ENCODE measurements at regions not wholly inside any gene's neighbourhood (a gene's known extent, or its start where the extent isn't known, plus 50 kb on each side); places are given as distances from the start of the nearest gene placed in this dataset.

- no peaks in the 10 kb centered on the region for H3K4me1 ChIP-seq (ENCODE audit: control insufficient read depth, insufficient read depth, low read length)
- no peak overlapping the region for H3K9ac ChIP-seq (ENCODE audit: low read depth, low read length)
- no peak overlapping the region for H3K4me3 ChIP-seq (ENCODE audit: low read depth, low read length)
- H3K36me3 ChIP-seq (ENCODE audit: control insufficient read depth, insufficient read depth, low read length), result no peaks in the 10 kb centered on the region
- no peaks in the 10 kb centered on the region for H3K27me3 ChIP-seq (ENCODE audit: control insufficient read depth, insufficient read depth, low read length)
- H3K9me3 ChIP-seq (ENCODE audit: control insufficient read depth, insufficient read depth, low read length), result no peaks in the 10 kb centered on the region
These were observed 240.4 kb downstream of the ASCL1 start for GRCh38 chr12:103197725-103198388.

- Histone ChIP-seq H3K27me3 (ENCODE audit: control insufficient read depth, insufficient read depth, low read length) (no peaks in the 10 kb centered on the region), H3K4me1 (ENCODE audit: control insufficient read depth, insufficient read depth, low read length) (no peaks in the 10 kb centered on the region), H3K4me3 (ENCODE audit: low read depth, low read length) (no peak overlapping the region), H3K9me3 (ENCODE audit: control insufficient read depth, insufficient read depth, low read length) (no peaks in the 10 kb centered on the region), H3K36me3 (ENCODE audit: control insufficient read depth, insufficient read depth, low read length) (no peaks in the 10 kb centered on the region), H3K9ac (ENCODE audit: low read depth, low read length) (no peak overlapping the region)
These were observed 241.0 kb downstream of the ASCL1 start for GRCh38 chr12:103198499-103198898.

- Histone ChIP-seq H3K4me1 (ENCODE audit: control insufficient read depth, insufficient read depth, low read length) (no peaks in the 10 kb centered on the region), H3K9me3 (ENCODE audit: control insufficient read depth, insufficient read depth, low read length) (no peaks in the 10 kb centered on the region), H3K36me3 (ENCODE audit: control insufficient read depth, insufficient read depth, low read length) (no peaks in the 10 kb centered on the region), H3K4me3 (ENCODE audit: low read depth, low read length) (no peak overlapping the region), H3K27me3 (ENCODE audit: control insufficient read depth, insufficient read depth, low read length) (no peaks in the 10 kb centered on the region), H3K9ac (ENCODE audit: low read depth, low read length) (no peak overlapping the region)
These were observed 248.4 kb downstream of the ASCL1 start for GRCh38 chr12:103205906-103206305.

- H3K27me3 ChIP-seq (ENCODE audit: control insufficient read depth, insufficient read depth, low read length), result no peaks in the 10 kb centered on the region
- no peak overlapping the region for H3K4me3 ChIP-seq (ENCODE audit: low read depth, low read length)
- H3K9me3 ChIP-seq (ENCODE audit: control insufficient read depth, insufficient read depth, low read length), result no peaks in the 10 kb centered on the region
- no peaks in the 10 kb centered on the region for H3K4me1 ChIP-seq (ENCODE audit: control insufficient read depth, insufficient read depth, low read length)
- H3K9ac ChIP-seq (ENCODE audit: low read depth, low read length), result no peak overlapping the region
- no peaks in the 10 kb centered on the region for H3K36me3 ChIP-seq (ENCODE audit: control insufficient read depth, insufficient read depth, low read length)
These were observed 250.5 kb downstream of the ASCL1 start for GRCh38 chr12:103207936-103208335.

- no peak overlapping the region for H3K9ac ChIP-seq (ENCODE audit: low read depth, low read length)
- no peaks in the 10 kb centered on the region for H3K9me3 ChIP-seq (ENCODE audit: control insufficient read depth, insufficient read depth, low read length)
- H3K36me3 ChIP-seq (ENCODE audit: control insufficient read depth, insufficient read depth, low read length), result no peaks in the 10 kb centered on the region
- H3K4me1 ChIP-seq (ENCODE audit: control insufficient read depth, insufficient read depth, low read length), result no peaks in the 10 kb centered on the region
- no peaks in the 10 kb centered on the region for H3K27me3 ChIP-seq (ENCODE audit: control insufficient read depth, insufficient read depth, low read length)
- H3K4me3 ChIP-seq (ENCODE audit: low read depth, low read length), result no peak overlapping the region
These were observed 254.6 kb downstream of the C12orf42 start for GRCh38 chr12:103241184-103241583.

- H3K9ac ChIP-seq (ENCODE audit: low read depth, low read length), result no peak overlapping the region
- H3K9me3 ChIP-seq (ENCODE audit: control insufficient read depth, insufficient read depth, low read length), result no peaks in the 10 kb centered on the region
- H3K36me3 ChIP-seq (ENCODE audit: control insufficient read depth, insufficient read depth, low read length), result no peaks in the 10 kb centered on the region
- H3K27me3 ChIP-seq (ENCODE audit: control insufficient read depth, insufficient read depth, low read length), result no peaks in the 10 kb centered on the region
- no peaks in the 10 kb centered on the region for H3K4me1 ChIP-seq (ENCODE audit: control insufficient read depth, insufficient read depth, low read length)
- no peak overlapping the region for H3K4me3 ChIP-seq (ENCODE audit: low read depth, low read length)
These were observed 251.2 kb downstream of the C12orf42 start for GRCh38 chr12:103244596-103244995.

- Histone ChIP-seq H3K27me3 (ENCODE audit: control insufficient read depth, insufficient read depth, low read length) (no peaks in the 10 kb centered on the region), H3K9ac (ENCODE audit: low read depth, low read length) (no peak overlapping the region), H3K4me3 (ENCODE audit: low read depth, low read length) (no peak overlapping the region), H3K4me1 (ENCODE audit: control insufficient read depth, insufficient read depth, low read length) (no peaks in the 10 kb centered on the region), H3K9me3 (ENCODE audit: control insufficient read depth, insufficient read depth, low read length) (no peaks in the 10 kb centered on the region), H3K36me3 (ENCODE audit: control insufficient read depth, insufficient read depth, low read length) (no peaks in the 10 kb centered on the region)
These were observed 248.2 kb downstream of the C12orf42 start for GRCh38 chr12:103247531-103247930.

- Histone ChIP-seq H3K4me3 (ENCODE audit: low read depth, low read length) (no peak overlapping the region), H3K9ac (ENCODE audit: low read depth, low read length) (no peak overlapping the region), H3K9me3 (ENCODE audit: control insufficient read depth, insufficient read depth, low read length) (no peaks in the 10 kb centered on the region), H3K36me3 (ENCODE audit: control insufficient read depth, insufficient read depth, low read length) (no peaks in the 10 kb centered on the region), H3K27me3 (ENCODE audit: control insufficient read depth, insufficient read depth, low read length) (no peaks in the 10 kb centered on the region), H3K4me1 (ENCODE audit: control insufficient read depth, insufficient read depth, low read length) (no peaks in the 10 kb centered on the region)
These were observed 246.2 kb downstream of the C12orf42 start for GRCh38 chr12:103249607-103250006.

- H3K9ac ChIP-seq (ENCODE audit: low read depth, low read length), result no peak overlapping the region
- H3K36me3 ChIP-seq (ENCODE audit: control insufficient read depth, insufficient read depth, low read length), result no peaks in the 10 kb centered on the region
- H3K27me3 ChIP-seq (ENCODE audit: control insufficient read depth, insufficient read depth, low read length), result no peaks in the 10 kb centered on the region
- H3K9me3 ChIP-seq (ENCODE audit: control insufficient read depth, insufficient read depth, low read length), result no peaks in the 10 kb centered on the region
- H3K4me3 ChIP-seq (ENCODE audit: low read depth, low read length), result no peak overlapping the region
- H3K4me1 ChIP-seq (ENCODE audit: control insufficient read depth, insufficient read depth, low read length), result no peaks in the 10 kb centered on the region
These were observed 245.3 kb downstream of the C12orf42 start for GRCh38 chr12:103250487-103250886.

Measured in iPS-15b (cell line).